BJ (cell line): ENCODE measurements at regions not wholly inside any gene's neighbourhood (a gene's known extent, or its start where the extent isn't known, plus 50 kb on each side); places are given as distances from the start of the nearest gene placed in this dataset.

Experiments
- CTCF ChIA-PET: fragments of 350-600 bp; formaldehyde crosslinking; extraction: SDS; loops from one replicate; lab custom pipeline; 2021; ENCODE audit warnings: antibody characterized with exemption, inconsistent platforms; lab: Yijun Ruan, JAX
- POLR2A ChIA-PET: fragments of 300-600 bp; sonication (Branson Sonifier 250); formaldehyde crosslinking; extraction: SDS; loops from one replicate; lab custom pipeline; 2021; ENCODE audit warnings: antibody characterized with exemption; lab: Charles Lee
- DNase-seq: peaks from one replicate; pipeline ENCODE4 v3.0.0-alpha.2; 2011; ENCODE audit warnings: low read depth
- H3K27me3 ChIP-seq: 2 replicates; pipeline ENCODE4 v1.6.0; 2011; ENCODE audit warnings: low read length; ENCODE audit not compliant: control insufficient read depth, insufficient read depth
- H3K36me3 ChIP-seq: 2 replicates; pipeline ENCODE4 v1.5.1; 2011; ENCODE audit warnings: low read length; ENCODE audit not compliant: control insufficient read depth, insufficient read depth
- H3K4me3 ChIP-seq: 2 replicates; pipeline ENCODE4 v1.5.1; 2011; ENCODE audit warnings: low read depth, mild to moderate bottlenecking, control low read depth, low read length
- TF ChIP-seq, protein P1 (sequence below): IDR thresholded peaks from 2 replicates; pipeline ENCODE4 v1.5.1; 2011; ENCODE audit warnings: low read depth, mild to moderate bottlenecking, control low read depth, inconsistent platforms, low read length, moderate library complexity; ENCODE audit not compliant: insufficient read depth

DNA sequence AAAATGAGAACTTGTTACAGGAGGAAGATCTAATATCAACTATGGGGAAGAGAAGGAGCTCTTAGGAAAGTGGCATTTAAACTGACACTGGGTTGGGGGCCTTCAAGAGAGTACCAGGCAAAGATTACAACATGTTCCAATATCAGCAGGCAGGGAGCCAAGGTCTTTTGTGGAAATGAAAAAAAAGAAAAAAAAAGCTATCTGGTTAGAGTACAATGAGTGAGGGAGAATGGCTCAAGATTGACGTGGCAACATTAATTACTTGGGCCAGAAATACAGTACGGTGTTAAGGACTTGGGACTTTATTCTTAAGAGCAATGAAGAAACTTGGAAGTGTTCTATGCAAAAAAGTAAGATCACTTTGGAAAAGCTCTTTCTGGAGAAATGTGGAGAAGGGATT, 132.3 kb upstream of the CDK1 start:
- TF ChIP-seq, protein P1, sequence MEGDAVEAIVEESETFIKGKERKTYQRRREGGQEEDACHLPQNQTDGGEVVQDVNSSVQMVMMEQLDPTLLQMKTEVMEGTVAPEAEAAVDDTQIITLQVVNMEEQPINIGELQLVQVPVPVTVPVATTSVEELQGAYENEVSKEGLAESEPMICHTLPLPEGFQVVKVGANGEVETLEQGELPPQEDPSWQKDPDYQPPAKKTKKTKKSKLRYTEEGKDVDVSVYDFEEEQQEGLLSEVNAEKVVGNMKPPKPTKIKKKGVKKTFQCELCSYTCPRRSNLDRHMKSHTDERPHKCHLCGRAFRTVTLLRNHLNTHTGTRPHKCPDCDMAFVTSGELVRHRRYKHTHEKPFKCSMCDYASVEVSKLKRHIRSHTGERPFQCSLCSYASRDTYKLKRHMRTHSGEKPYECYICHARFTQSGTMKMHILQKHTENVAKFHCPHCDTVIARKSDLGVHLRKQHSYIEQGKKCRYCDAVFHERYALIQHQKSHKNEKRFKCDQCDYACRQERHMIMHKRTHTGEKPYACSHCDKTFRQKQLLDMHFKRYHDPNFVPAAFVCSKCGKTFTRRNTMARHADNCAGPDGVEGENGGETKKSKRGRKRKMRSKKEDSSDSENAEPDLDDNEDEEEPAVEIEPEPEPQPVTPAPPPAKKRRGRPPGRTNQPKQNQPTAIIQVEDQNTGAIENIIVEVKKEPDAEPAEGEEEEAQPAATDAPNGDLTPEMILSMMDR = no peak
- H3K27me3 ChIP-seq = no peaks in the 10 kb centered on the region
- CTCF ChIA-PET = interaction anchor here (0.8 to 8.4 kb wide), 19 partner anchors 8 to 442 kb away, joined by 3 to 74 read pairs (median 4); no protein-coding TSS in a partner anchor
- no peak for DNase-seq
- POLR2A ChIA-PET = no interaction called here
- no peak overlapping the region for H3K4me3 ChIP-seq
- no peaks in the 10 kb centered on the region for H3K36me3 ChIP-seq

DNA sequence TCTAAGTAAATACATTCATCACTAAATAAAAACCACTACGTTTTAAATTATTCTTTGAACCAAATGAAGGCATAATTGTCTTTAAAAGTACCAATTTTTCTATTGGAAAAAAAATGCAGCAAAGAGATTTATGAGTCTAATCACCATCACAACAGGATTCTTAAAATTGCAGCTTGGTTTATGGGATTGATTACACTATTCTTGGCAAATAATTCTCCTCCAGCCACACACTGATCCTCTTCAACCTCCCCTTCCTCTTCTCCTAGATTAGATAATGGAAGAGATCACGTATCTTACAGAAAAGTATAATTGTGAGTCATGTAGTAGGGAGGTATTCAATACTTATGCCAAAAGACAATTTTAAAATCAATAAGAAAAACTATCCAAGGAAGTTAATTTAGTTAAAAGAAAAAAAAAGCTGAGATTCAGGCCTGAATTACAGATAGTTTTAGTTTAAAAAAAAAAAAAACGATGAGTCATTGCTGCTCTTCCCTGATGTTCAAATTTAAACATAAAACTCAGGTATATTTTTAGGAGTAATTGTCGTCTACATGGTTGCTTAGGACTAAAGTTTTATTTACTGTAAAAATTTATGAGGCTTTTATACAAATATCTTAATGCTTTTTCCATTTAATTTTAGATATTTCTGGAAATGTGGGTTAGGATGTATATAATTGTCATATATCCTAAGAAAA, 133.7 kb upstream of the CDK1 start:
- DNase-seq = no peak
- TF ChIP-seq, protein P1 = no peak
- Histone ChIP-seq H3K4me3 (no peak overlapping the region), H3K27me3 (no peaks in the 10 kb centered on the region), H3K36me3 (no peaks in the 10 kb centered on the region)
- ChIA-PET POLR2A (interaction anchor here (0.6 kb wide), 1 partner anchor 502 kb away, joined by 3 read pairs; no protein-coding TSS in a partner anchor), CTCF (interaction anchor here (0.5 to 8.4 kb wide), 6 partner anchors 12 to 434 kb away, joined by 3 to 74 read pairs (median 4); no protein-coding TSS in a partner anchor)

DNA sequence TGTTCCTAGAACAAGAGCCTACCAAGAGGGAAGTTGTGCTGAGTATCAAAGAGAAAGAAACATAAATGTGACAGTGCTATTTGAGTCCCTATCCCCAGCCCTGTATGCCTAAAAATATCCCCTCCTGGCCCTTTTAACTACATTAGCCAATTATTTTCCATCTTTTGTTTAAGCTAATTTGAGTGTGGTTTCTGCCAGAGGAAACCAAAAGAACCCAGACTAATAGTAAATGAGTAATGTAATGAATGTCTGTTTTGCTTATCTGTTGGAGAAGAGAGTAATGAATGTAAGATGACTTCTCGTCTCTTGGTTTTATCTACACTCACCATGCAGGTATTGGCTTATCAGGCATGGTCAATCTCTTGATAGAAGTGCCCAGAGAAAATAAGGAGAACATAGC, 134.4 kb upstream of the CDK1 start:
- no peaks in the 10 kb centered on the region for H3K27me3 ChIP-seq
- H3K4me3 ChIP-seq = no peak overlapping the region
- no peaks in the 10 kb centered on the region for H3K36me3 ChIP-seq
- no peak for DNase-seq
- TF ChIP-seq, protein P1 = no peak
- POLR2A ChIA-PET = no interaction called here
- CTCF ChIA-PET = interaction anchor here (0.6 to 1.5 kb wide), 3 partner anchors 200 to 438 kb away, joined by 3 read pairs; no protein-coding TSS in a partner anchor

DNA sequence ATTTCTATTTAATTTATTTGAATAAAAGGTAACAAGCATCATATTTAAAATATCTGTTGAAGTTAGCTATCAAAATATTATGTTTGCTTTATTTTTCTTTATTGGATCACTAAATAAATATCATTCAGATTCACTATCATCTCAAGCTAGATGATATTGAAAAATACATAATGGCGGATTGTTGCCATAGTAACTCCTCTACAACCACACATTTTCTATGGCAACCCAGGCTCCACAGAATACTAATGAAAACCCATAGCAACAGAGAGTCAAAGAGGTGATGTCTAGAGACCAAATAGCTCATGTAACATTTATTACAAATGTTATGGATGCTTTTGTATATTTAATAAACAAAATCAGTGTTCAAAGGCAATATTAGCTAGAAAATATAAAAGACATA, 148.9 kb upstream of the CDK1 start:
- Histone ChIP-seq H3K4me3 (no peak overlapping the region), H3K36me3 (no peaks in the 10 kb centered on the region), H3K27me3 (0 out of 2 replicates have a peak, but pooled peaks cover 2% of the 10 kb centered on the region)
- POLR2A ChIA-PET = no interaction called here
- no peak for DNase-seq
- TF ChIP-seq, protein P1 = no peak
- CTCF ChIA-PET = no interaction called here
